ENCODE measurements at regions not wholly inside any gene's neighbourhood (a gene's known extent, or its start where the extent isn't known, plus 50 kb on each side); places are given as distances from the start of the nearest gene placed in this dataset.
A peak's percentile ranks its signal among the peaks of the same experiment; 100 is the strongest.
"Not testable (repeated sequence)": the region's sequence is repeated elsewhere in the genome, so short reads cannot be mapped to it uniquely, and the experiment has no call there.

DNA sequence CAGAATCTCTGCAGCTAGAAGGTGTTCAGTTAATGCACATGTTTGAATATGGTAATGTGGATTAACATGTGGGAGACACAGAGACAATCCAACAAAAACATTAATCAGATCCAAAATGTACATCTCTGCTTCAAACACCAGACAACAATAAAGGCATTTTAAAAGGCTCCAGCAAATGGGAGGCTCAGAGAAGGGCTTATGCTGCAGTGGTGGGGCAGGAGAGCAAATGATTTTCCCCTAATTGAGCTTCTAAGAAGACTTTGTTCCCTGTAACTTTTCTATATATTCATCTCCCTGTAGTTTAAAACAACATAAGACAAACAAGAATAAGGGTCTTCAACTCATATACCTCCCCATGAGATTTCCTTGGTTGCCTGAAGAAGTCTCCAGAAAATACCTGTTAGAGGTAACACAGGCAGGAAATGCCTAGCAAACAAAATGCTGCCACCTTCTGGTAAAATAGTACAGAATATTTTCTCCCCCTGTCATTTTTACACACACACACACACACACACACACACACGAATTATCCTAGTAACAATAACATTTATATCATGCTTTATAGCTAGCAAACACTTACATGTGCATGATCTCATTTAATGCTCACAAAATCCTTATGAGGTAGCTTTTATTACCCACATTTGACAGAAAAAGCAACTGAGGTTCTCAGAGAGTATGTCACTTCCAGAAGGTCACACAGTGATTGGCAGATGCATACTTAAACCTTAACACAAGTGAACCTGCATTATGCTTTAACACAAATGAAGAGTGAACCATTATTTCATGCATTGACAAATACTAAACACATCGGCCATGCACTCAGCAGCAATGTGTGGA is 123.4 kb upstream of the MB21D2 start:
- no peak for DNase-seq (ENCODE audit: low read depth in 3 of 3, low spot score in 2 of 3)

DNA sequence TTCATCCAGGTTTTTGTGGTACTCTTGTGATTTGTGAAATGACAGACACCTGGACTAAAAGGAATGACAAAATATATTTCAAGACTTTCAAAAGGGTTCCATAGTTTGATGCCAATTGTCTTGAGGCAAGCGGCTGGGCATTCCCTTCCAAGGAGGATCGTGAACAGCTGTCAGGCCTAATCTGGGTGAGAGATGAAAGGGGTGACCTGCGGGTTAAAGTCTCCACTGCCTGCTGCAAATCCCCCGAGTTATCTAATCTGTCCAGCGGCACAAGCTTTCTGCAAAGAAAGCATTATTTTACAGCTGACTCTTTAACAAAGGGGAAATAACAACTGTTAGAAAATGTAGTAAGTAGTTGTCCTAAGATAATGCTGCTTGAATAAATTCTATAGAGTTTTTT is 128.7 kb upstream of the MB21D2 start:
- DNase-seq (ENCODE audit: low read depth in 3 of 3, low spot score in 2 of 3): no peak

DNA sequence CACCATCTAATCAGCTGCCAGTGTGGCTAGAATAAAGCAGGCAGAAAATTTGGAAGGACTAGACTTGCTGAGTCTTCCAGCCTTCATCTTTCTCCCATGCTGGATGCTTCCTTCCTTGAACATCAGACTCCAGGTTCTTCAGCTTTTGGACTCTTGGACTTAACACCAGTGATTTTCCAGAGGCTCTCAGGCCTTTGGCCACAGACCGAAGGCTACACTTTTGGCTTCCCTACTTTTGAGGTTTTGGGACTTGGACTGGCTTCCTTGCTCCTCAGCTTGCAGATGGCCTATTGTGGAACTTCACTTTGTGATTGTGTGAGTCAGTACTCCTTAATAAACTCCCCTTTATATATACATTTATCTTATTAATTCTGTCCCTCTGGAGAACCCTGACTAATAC is 129.8 kb upstream of the MB21D2 start:
- not testable (repeated sequence) for DNase-seq (ENCODE audit: low read depth in 3 of 3, low spot score in 2 of 3)

DNA sequence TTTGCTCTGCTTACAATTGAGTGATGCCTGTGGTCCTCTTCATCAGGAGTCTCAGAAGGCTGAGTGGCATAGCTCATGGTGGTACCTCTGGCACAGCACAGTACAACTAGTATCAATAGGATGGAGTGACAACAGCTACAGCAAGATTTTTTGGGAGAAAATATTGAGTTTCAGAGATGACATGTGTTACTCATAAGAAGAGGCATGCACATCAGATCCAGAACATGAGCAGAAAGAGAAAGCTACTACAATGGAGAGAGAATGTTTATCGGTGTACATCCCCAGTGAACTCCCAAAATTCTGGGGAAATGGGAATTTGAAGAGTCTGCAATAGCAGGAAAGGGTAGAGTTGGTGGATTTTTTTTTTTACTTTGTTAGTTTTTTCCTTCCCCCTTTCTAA is 130.5 kb upstream of the MB21D2 start:
- DNase-seq (ENCODE audit: low read depth in 3 of 3, low spot score in 2 of 3): no peak

DNA sequence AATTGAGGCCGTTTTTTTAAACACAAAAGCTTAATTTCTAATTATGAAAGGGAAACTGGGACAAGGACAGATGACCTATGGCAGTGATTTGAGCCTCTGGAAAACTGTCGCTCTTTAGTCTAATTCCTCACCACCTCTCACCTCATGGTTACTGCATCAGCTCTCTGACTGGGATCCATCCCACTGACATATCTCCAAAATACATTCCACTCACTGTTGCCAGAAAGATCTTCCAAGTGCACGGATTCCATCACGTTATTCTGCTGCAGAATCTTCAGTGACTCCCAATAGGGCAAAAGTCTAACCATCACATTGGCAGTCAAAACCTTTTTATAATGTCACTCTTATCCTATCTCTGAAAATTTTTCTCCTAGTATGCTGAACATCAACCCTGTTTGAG is 132.3 kb upstream of the MB21D2 start:
- DNase-seq (ENCODE audit: low read depth in 3 of 3, low spot score in 2 of 3): no peak

DNA sequence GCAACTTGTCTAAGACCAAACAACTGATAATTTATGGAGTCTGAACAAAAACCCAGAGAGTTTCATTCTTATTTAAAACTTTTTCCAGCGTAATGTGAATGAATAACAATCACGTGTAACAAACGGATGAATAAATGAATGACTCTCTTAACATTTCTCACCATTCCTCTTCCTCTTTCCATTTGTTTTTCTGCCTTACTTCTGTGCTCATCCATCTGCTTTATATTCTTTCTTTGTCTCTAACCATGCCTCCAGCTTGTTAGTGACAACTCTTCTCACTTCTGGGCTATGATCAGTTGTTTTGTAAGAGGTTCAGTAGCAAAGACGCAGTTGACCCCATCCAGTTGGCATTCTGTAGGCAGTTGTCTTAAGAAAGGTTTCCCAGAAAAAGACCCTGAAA is 133.7 kb upstream of the MB21D2 start:
- DNase-seq (ENCODE audit: low read depth in 3 of 3, low spot score in 2 of 3): no peak

DNA sequence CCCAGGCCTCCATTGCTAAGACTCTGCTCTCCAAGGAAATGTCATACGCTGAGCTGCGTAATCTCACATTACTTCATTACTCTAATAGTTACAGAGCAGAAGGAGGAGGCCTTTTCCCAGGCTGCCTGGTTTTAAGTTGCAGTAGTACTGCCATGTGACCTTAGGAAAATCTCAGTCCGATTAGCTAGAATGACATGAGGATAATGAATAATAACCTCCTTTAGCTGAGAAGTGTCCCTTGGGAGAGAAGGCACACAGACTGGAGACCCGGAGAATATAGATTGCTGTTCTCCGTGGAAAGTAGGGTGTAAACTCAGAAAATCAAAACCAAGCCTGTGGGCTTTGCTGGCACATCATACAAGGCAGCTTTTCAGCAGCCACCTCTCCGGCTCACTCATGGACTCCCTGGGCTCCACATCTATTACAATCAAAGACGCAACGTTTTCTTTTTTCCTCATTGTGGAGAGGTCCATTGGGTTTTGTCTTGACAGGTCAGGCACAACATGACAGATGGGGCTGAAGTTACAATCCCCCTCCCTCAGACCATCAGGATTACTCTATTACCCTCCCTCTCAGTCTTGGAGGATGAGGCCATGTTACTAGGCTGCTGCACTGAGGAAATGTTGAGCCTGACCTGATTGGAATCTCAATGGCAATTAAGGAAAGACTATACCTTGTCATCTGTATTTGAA is 134.8 kb upstream of the MB21D2 start:
- DNase-seq (ENCODE audit: low read depth in 3 of 3, low spot score in 2 of 3): no peak

DNA sequence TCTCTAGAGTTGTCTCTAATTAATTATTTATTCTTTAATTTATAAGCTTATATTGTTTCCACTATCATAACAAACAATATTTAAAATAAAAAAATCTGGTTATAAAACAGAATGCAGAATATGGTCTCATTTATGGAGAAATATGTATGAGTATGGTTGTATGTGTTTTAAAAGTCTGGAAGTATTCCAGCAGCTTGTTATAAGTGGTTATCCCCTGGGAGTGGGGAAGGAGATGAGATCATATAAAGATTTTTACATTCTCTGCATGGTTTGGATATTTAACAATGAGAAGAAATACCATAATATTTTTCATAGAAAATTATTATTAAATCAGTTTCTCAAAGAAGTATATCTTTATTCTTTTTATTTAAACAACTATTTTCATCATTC is 135.4 kb upstream of the MB21D2 start:
- DNase-seq (ENCODE audit: low read depth in 3 of 3, low spot score in 2 of 3): no peak

DNA sequence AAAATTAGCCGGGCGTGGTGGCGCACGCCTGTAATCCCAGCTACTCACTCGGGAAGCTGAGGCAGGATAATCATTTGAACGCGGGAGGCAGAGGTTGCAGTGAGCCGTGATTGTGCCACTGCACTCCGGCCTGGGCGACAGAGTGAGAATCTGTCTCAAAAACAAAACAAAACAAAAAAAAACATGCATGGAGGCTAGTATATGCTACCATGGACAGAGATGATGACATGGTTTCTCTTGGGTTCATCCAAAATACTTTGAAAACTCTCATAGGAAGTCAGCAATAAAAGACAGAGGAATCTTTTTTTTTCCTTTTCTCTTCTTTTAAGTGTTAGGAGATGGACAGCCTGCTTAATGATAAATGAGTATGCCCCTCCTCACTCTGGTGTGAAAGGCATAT is 137.7 kb upstream of the MB21D2 start:
- DNase-seq (ENCODE audit: low read depth in 3 of 3, low spot score in 2 of 3): no peak

DNA sequence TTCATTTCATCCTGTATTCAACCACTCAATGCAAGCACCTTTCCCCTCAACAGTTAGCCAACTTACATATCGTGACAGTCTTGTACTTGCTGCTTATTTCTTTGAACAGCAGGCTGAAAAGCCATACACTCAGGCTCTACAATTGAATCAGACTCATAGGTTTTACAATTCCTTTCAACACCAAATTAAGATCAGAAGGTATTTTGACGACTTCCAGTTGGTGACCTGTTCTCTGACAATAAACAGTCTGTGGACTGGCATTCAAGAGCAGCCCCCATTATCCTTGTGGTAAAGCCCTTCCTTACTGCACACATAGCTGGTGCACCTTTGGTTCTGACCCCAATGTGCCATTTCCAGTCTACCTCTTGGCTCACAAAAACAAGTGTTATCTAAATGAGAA is 140.0 kb upstream of the MB21D2 start:
- no peak for DNase-seq (ENCODE audit: low read depth in 3 of 3, low spot score in 2 of 3)

DNA sequence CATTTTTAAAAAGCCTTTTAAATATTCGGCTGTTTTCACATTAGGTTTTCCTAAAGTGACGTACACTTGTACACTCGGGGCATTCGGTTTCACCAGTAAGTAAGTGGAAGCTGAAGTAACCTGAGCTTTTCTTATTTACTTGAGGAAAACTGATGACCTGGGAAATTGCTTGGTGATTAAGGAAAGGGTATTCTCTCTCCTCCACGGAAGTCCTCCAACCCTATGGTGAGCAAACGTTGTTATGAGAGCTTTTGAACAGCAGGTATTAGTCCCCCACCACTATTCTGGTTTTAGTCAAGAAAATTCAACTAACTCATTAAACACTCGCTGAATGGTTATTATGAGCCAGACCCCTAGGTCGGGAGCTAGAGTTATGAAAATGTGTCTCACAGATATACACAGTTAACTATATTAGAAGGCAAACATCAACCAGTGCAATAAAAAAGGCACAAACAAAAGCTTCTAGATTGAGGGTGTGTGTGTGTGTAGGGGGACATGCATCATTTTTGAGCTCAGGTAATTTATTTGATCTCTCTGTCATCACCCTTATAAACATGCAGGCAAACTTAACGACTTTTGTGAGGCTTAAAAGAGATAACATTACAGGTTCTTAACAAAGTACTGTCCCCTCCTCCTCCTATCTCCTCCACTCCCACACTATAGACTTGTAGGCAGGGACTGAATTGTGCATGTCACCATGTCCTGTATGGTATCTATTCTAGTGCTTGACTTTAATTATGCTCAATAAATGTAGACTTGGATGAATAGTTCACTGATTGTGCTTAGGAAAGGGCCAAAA is 143.3 kb upstream of the MB21D2 start:
- DNase-seq (ENCODE audit: low read depth in 3 of 3, low spot score in 2 of 3): peak in 1 of 3 donors; percentile 17

DNA sequence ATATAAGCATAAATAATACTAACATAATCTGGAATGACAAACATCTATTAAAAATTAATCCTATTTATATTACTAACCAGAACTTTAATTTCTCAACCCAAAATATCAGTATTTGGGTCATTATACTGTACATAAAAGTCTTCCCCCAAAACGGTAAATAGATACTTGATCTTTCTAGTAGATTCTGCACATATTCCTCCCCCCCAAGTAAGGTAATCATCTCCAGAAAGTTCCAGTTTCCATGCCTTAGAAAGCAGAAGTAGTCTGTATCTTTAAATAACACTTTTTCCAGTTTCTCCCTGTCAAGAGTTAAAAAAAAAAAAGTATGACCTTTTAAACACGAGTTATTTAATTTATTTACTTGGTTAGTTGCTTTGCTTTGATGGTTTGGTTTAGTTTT is 150.7 kb upstream of the MB21D2 start:
- DNase-seq (ENCODE audit: low read depth in 3 of 3, low spot score in 2 of 3): no peak

DNA sequence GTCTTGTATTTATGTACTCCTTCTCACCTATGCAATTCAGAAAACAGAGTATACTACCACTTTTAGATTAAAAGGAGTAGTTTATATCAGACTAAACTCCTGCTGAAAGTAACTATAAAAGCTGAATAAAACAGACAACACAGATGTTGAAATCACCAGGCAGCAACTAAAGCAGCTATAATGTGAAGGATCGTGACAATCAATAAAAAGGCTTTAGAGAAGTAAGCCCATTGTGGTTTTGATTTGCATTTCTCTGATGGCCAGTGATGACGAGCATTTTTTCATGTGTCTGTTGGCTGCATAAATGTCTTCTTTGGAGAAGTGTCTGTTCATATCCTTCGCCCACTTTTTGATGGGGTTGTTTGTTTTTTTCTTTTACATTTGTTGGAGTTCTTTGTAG is 152.1 kb upstream of the MB21D2 start:
- DNase-seq (ENCODE audit: low read depth in 3 of 3, low spot score in 2 of 3): not testable (repeated sequence)

DNA sequence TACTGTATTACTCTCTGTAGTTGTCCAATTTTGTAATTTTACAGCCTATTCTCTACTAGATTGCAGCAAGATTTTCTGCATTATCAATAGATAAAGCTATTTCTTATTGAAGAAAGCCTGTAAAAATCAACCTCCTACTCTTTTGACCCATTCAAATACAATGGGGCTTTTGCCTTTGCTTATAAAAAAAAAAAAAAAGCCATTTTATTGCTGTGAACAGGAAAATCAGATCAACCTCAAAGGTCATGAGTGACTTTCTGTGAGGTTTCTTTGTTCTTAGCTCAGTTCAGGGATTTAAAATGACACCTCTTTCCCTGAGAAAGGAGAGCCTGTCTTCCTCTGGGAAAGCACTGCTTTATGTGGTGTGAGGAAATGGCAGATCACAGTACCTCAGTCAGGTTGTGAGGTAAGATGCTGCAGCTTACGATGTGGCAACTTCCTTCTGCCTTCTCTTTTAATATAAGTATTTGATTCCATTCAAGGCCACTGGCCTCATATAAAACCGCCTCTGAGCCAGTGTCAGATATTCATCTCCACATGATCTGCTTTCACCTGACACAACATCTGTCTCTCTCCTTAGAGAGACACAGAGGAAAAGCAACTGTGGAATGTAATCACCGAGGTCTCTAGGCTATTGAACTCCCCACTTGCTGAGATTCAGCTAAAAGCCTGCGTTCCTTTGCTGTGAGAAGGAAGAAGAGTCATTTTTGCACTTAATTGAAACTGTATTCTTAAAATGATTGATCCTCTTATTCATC is 161.5 kb upstream of the MB21D2 start:
- DNase-seq (ENCODE audit: low read depth in 3 of 3, low spot score in 2 of 3): no peak

DNA sequence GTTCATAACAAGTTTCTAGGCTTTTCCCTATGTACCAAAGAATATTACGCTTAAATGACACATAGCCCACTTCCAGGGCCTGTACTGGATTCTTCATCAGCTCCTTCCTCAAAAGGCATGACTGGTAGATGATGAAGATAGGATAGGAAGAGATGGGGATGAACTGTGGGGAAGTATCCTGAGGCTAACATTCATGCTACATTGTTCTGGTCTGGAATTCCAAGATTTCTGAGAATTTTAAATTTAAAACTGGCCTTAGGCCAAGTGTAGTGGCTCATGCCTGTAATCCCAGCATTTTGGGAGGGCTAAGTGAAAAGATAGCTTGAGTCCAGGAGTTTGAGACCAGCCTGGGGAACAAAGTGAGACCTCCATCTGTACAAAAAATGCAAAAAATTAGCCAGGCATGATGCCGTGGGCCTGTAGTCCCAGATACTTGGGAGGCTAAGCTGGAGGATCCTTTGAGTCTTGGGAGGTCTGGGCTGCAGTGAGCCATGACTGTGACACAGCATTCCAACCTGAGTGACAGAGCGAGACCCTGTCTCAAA is 160.1 kb upstream of the PLAAT1 start:
- DNase-seq (ENCODE audit: low read depth in 3 of 3, low spot score in 2 of 3): no peak

DNA sequence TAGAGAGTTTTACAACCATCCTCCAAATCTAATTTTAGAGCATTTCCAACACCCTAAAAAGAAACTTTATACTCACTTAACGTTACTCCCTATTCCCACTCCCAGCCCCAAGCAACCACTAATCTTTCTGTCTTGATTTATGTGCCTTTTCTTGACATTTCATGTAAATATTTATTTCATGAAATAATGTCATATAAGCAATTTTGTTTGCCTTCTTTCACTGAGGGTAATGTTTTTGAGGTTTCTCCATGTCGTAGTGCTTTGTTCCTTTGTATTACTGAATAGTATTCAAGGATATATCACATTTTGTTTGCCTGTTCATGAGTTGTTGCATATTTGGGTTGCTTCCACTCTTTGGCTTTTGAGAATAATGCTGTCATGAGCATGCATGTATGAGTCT is 155.4 kb upstream of the PLAAT1 start:
- DNase-seq (ENCODE audit: low read depth in 3 of 3, low spot score in 2 of 3): no peak

DNA sequence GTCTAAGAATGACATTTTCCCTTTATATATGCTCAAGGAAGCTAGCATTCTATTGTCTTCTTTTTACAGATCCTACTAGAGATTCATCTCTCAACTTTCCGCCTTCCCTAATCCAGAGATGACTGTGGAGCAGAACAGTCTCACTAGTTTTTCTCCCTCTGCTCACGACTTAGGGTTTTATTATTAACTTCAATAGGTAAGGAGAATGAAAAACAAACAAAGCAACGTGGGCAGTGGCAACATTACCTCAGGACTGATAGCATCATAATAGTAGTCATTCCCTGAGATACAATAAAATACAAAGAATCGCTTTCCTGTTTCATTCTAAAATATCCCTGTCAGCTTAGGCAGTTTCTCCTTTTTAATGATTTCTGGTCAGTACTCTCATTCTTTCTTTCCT is 154.3 kb upstream of the PLAAT1 start:
- no peak for DNase-seq (ENCODE audit: low read depth in 3 of 3, low spot score in 2 of 3)

DNA sequence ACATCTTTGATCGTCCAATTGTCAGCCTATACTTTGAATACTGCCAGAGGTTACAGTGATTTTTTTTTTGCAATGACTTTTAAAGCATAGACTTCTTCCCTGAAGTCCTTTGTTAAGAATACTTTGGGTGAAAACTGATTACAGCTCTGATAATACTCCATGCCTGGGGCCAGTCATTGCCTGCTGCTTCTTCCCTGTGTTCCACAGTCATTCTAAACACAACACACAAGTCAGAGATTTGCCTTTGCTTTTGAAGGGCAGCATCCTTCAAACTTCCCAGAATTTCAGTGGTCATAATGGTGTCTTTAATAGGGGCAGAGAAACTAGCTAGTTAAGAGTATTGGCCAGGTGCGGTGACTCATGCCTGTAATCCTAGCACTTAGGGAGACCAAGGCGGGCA is 153.7 kb upstream of the PLAAT1 start:
- no peak for DNase-seq (ENCODE audit: low read depth in 3 of 3, low spot score in 2 of 3)

DNA sequence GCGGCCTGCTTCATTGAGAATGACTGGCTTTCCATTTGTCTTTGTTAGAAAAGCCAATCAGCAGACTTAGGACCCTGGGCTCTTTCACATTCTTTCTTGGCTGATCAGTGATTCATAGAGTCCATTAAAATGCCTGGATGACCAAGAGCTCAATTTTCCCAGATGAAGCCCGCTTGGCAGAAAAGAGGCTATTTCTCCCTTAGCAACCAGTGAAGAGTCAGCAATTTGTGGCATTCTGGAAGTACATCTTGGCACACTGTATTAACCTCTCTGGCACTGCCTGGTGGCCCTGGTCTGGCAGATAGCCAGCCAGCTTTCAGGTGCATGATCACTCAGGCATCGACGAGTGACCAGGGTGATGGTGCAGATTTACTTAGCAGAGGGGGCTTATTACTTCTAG is 145.7 kb upstream of the PLAAT1 start:
- DNase-seq (ENCODE audit: low read depth in 3 of 3, low spot score in 2 of 3): peak in 1 of 3 donors; percentile 9

DNA sequence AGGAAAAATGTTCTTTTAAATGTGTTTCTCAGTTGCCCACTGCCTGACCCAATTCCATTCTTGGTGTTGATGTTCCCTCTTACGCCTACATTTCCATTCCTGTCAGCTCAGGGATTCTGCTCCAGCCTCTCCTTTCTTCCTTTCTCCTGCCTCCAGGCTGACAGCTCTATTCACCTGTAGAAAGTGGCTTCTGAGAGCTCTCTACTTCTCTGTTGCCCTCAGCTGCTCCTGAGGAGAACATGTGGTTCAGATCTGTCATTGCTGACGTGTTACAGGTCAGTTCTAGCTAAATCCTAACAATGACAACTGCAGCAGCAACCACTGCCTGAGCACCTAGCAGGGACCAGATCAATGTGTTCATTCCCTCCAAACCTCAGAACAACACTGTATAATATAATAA is 144.9 kb upstream of the PLAAT1 start:
- DNase-seq (ENCODE audit: low read depth in 3 of 3, low spot score in 2 of 3): no peak

Measured in right renal cortex interstitium (tissue), 3 donors.